Cardiac muscle cell (in vitro differentiated cells and primary cell): ENCODE measurements at regions not wholly inside any gene's neighbourhood (a gene's known extent, or its start where the extent isn't known, plus 50 kb on each side); places are given as distances from the start of the nearest gene placed in this dataset.

Experiments used
- DNase-seq, 2 donors: peaks; one replicate each; pipeline versions ENCODE4 v3.0.0 to v3.0.0-alpha.2; 2010 to 2017; ENCODE audit warnings: low read depth in 1 of 2, low spot score in 1 of 2
- H3K27ac ChIP-seq: fragments of 200-600 bp; sonication (generic); 2 replicates; pipeline ENCODE4 v1.5.1; 2016
- H3K27me3 ChIP-seq: fragments of 200-600 bp; sonication (generic); 2 replicates; pipeline ENCODE4 v1.6.0; 2016; ENCODE audit warnings: control low read depth
- H3K36me3 ChIP-seq: fragments of 200-600 bp; sonication (generic); 2 replicates; pipeline ENCODE4 v1.5.1; 2016; ENCODE audit warnings: control low read depth
- H3K4me1 ChIP-seq: fragments of 200-600 bp; sonication (generic); 2 replicates; pipeline ENCODE4 v1.8.1; 2017; ENCODE audit warnings: low read depth, mild to moderate bottlenecking, mixed run types
- H3K4me3 ChIP-seq: fragments of 200-600 bp; sonication (generic); 2 replicates; pipeline ENCODE4 v1.5.1; 2016; ENCODE audit warnings: mild to moderate bottlenecking
- H3K9me3 ChIP-seq: fragments of 200-600 bp; sonication (generic); 2 replicates; pipeline ENCODE4 v1.5.1; 2017; ENCODE audit warnings: low read depth, mild to moderate bottlenecking, control low read depth
- TF ChIP-seq, protein P1 (sequence below): IDR thresholded peaks from 2 replicates; pipeline ENCODE4 v1.5.1; 2012; ENCODE audit warnings: low read depth, mild to moderate bottlenecking, low read length

DNA sequence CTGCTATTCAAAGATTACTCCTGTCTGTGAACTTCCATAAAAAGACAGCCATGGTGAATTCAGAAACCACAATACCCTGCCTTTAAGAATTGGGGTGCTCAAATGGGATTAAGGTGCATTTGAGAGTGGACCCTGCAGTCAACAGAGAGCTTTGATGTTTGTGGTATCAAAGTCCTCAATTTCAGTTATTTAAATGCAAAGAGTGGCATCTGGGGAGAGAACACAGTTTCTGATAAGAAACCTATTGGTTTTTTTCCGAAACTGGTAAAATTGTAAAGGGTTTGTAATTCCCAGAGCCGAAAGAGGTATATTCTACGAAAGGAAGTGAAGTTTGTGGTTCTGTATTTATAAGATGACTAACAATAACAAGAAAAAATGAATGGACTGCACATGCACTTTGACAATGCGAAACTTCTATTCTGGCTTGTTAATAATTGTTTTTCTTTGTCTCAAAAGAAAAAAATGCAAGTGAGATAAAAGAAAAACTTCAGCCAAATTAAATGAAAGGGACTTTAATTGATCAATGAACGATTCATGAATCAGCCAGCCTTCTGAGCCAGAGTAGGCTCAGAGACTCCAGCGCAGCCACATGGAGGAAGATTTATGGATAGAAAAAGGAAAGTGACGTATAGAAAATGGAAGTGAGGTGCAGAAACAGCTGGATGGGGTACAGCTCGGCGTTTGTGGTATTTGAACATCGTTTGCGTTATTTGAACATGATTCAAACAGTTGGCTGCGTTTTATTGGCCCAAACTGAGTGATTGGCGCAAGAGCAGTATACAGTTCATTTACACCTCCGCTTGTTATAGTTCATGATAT, 70.5 kb upstream of the DUSP22 start:
- TF ChIP-seq, protein P1, sequence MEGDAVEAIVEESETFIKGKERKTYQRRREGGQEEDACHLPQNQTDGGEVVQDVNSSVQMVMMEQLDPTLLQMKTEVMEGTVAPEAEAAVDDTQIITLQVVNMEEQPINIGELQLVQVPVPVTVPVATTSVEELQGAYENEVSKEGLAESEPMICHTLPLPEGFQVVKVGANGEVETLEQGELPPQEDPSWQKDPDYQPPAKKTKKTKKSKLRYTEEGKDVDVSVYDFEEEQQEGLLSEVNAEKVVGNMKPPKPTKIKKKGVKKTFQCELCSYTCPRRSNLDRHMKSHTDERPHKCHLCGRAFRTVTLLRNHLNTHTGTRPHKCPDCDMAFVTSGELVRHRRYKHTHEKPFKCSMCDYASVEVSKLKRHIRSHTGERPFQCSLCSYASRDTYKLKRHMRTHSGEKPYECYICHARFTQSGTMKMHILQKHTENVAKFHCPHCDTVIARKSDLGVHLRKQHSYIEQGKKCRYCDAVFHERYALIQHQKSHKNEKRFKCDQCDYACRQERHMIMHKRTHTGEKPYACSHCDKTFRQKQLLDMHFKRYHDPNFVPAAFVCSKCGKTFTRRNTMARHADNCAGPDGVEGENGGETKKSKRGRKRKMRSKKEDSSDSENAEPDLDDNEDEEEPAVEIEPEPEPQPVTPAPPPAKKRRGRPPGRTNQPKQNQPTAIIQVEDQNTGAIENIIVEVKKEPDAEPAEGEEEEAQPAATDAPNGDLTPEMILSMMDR: no peak
- Histone ChIP-seq H3K4me1 (peaks cover 4% of the 10 kb centered on the region), H3K27me3 (no peaks in the 10 kb centered on the region), H3K9me3 (no peaks in the 10 kb centered on the region), H3K27ac (no peak overlapping the region), H3K36me3 (no peaks in the 10 kb centered on the region), H3K4me3 (no peak overlapping the region)
- DNase-seq: no peak

DNA sequence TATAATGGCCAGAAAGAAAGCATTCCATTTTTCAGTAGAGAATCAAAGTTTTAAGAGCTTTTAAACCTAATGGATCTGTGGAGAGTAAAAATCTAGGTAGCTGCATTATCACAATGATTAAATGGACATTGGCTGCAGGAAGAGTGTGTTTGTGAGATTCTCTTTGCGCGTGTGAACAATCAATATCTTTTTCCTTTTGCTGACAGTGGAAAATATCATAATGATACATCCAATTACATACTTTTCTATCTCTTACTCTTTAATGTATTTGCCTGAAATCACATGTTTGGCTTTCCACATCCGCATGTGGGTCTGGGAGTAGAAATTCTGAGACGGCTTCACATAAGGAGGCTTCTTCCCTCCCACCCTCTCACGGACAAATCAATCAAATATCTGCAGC, 69.8 kb upstream of the DUSP22 start:
- DNase-seq: no peak
- TF ChIP-seq, protein P1: no peak
- H3K27ac ChIP-seq: no peak overlapping the region
- H3K9me3 ChIP-seq: no peaks in the 10 kb centered on the region
- H3K36me3 ChIP-seq: no peaks in the 10 kb centered on the region
- no peak overlapping the region for H3K4me3 ChIP-seq
- H3K27me3 ChIP-seq: no peaks in the 10 kb centered on the region
- H3K4me1 ChIP-seq: peaks cover 4% of the 10 kb centered on the region

DNA sequence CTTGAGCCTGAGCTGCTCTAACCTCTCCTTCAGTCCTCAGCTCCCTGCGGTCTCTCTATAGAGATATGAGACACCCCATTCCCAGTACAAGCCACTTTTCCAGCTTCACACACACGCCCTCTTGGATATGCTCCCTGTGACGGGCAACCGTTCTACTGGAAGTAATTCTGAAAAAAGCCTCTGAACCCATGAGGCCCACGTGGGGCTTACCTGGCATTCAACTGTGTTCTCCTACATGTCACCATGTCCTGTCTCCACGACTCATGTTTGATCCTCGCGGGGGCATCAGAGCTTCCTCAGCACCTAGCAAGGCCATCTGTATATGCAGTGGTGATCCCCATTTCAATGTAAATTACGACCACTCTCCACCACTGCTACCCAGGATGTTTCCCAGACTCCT, 69.2 kb upstream of the DUSP22 start:
- H3K4me1 ChIP-seq: peaks cover 4% of the 10 kb centered on the region
- TF ChIP-seq, protein P1: no peak
- no peak overlapping the region for H3K27ac ChIP-seq
- H3K4me3 ChIP-seq: no peak overlapping the region
- no peak for DNase-seq
- H3K9me3 ChIP-seq: no peaks in the 10 kb centered on the region
- no peaks in the 10 kb centered on the region for H3K27me3 ChIP-seq
- no peaks in the 10 kb centered on the region for H3K36me3 ChIP-seq

DNA sequence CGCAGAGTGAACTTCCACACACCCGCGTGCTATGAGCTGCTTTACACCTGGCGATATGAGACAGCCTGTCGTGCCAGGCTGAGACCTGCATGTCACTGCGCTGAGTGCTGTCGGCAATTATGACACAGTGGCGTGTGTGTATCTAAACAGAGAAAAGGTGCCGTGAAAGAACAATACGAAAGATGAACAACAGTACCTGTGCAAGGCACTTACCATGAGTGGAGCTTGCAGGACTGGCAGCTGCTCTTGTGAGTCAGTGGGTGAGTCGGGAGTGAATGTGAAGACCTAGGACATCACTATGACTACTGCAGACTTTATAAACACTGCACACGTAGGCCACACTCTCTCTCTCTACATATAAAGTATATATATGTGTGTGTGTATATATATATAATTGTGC, 68.5 kb upstream of the DUSP22 start:
- no peaks in the 10 kb centered on the region for H3K36me3 ChIP-seq
- DNase-seq: no peak

DNA sequence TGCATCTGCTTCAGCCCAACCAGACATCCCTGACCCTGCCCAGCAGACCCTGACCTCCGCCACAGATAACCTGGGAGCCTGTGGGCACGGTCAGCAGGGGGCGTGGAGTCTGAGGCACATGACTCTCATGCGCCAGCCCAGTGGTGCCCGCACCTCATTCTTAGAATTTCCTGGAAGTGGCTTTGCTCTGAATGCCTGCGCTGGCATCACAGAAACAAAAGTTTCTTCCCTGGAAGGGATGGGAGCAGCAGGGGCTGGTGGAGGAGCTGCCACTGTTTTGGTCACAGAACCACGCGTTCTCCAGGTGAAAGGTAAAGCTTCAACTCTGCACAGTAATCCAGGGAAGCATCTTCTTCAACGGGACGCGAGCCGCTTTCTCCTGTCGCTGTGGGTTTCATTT, 67.9 kb upstream of the DUSP22 start:
- Histone ChIP-seq H3K27me3 (no peaks in the 10 kb centered on the region), H3K27ac (no peak overlapping the region), H3K9me3 (no peaks in the 10 kb centered on the region), H3K36me3 (no peaks in the 10 kb centered on the region), H3K4me1 (peaks cover 4% of the 10 kb centered on the region), H3K4me3 (no peak overlapping the region)
- no peak for DNase-seq
- TF ChIP-seq, protein P1: no peak

More for the DNA sequence above, 68.5 kb upstream of the DUSP22 start:
- Histone ChIP-seq H3K27me3 (no peaks in the 10 kb centered on the region), H3K27ac (no peak overlapping the region), H3K4me1 (peaks cover 4% of the 10 kb centered on the region), H3K4me3 (no peak overlapping the region), H3K9me3 (no peaks in the 10 kb centered on the region)
- TF ChIP-seq, protein P1: no peak
